WTC11 (cell line): ENCODE measurements at regions not wholly inside any gene's neighbourhood (a gene's known extent, or its start where the extent isn't known, plus 50 kb on each side); places are given as distances from the start of the nearest gene placed in this dataset.

Experiments
- ATAC-seq: fragments of 200-7000 bp; cut with Tn5 transposase; 2 replicates; pipeline ENCODE4 v1.10.0; 2021; ENCODE audit warnings: mild to moderate bottlenecking, moderate library complexity
- CTCF ChIA-PET: fragments of 300-600 bp; sonication (Branson Sonifier 250); formaldehyde crosslinking; loops from one replicate; lab custom pipeline; 2021; ENCODE audit warnings: antibody characterized with exemption; lab: Charles Lee
- POLR2A ChIA-PET: fragments of 350-600 bp; sonication (Branson Sonifier 250); formaldehyde crosslinking; loops from one replicate; lab custom pipeline; 2021; ENCODE audit warnings: antibody characterized with exemption; lab: Charles Lee
- DNase-seq: peaks from one replicate; pipeline ENCODE4 v3.0.0; 2021; ENCODE audit warnings: low spot score
- H3K27ac Mint-ChIP-seq: 2 replicates; pipeline ENCODE4 v1.8.0; 2021; ENCODE audit warnings: mixed read lengths
- H3K27me3 Mint-ChIP-seq: 2 replicates; pipeline ENCODE4 v1.8.0; 2021; ENCODE audit warnings: low read depth, mild to moderate bottlenecking, moderate library complexity, mixed read lengths
- H3K36me3 Mint-ChIP-seq: 2 replicates; pipeline ENCODE4 v1.8.0; 2021; ENCODE audit warnings: mixed read lengths
- H3K4me1 Mint-ChIP-seq: 2 replicates; pipeline ENCODE4 v1.8.0; 2022; ENCODE audit warnings: mixed read lengths
- H3K4me3 Mint-ChIP-seq: 2 replicates; pipeline ENCODE4 v1.8.0; 2021; ENCODE audit warnings: mild to moderate bottlenecking, moderate library complexity, mixed read lengths
- H3K9me3 Mint-ChIP-seq: 2 replicates; pipeline ENCODE4 v1.8.0; 2021; ENCODE audit warnings: mixed read lengths
- AFF4 ChIP-seq: sonication (generic); formaldehyde crosslinking; IDR thresholded peaks from 2 replicates; pipeline ENCODE4 v1.8.1; 2023; ENCODE audit warnings: mild to moderate bottlenecking, missing genetic modification reagents, borderline replicate concordance
- AR ChIP-seq: fragments of 250-450 bp; sonication (Bioruptor Pico); IDR thresholded peaks from 2 replicates; pipeline ENCODE4 v1.9.0; 2021; ENCODE audit warnings: mild to moderate bottlenecking
- CREB1 ChIP-seq: sonication (generic); formaldehyde crosslinking; IDR thresholded peaks from 2 replicates; pipeline ENCODE4 v1.8.0; 2023; ENCODE audit warnings: mild to moderate bottlenecking, missing genetic modification reagents
- GRHL2 ChIP-seq: fragments of 250-450 bp; sonication (Bioruptor Pico); IDR thresholded peaks from 2 replicates; pipeline ENCODE4 v1.8.0; 2022; ENCODE audit warnings: mild to moderate bottlenecking, moderate library complexity; ENCODE audit not compliant: insufficient replicate concordance, severe bottlenecking
- HMGA2 ChIP-seq: fragments of 250-450 bp; sonication (Bioruptor Pico); IDR thresholded peaks from 2 replicates; pipeline ENCODE4 v1.4.0; 2021; ENCODE audit warnings: mild to moderate bottlenecking, moderate library complexity
- IRF1 ChIP-seq: sonication (generic); formaldehyde crosslinking; IDR thresholded peaks from 2 replicates; pipeline ENCODE4 v1.8.0; 2023; ENCODE audit warnings: missing genetic modification reagents
- MXD4 ChIP-seq: fragments of 250-450 bp; sonication (Bioruptor Pico); IDR thresholded peaks from 2 replicates; pipeline ENCODE4 v1.8.0; 2021; ENCODE audit warnings: mild to moderate bottlenecking, moderate library complexity, borderline replicate concordance
- NFYB ChIP-seq: sonication (generic); formaldehyde crosslinking; conservative IDR thresholded peaks from 2 replicates; pipeline ENCODE4 v1.8.0; 2022; ENCODE audit warnings: low read depth, missing genetic modification reagents
- NR2C2 ChIP-seq: sonication (generic); formaldehyde crosslinking; IDR thresholded peaks from 2 replicates; pipeline ENCODE4 v1.8.0; 2022; ENCODE audit warnings: mild to moderate bottlenecking, missing genetic modification reagents
- PRRX2 ChIP-seq: fragments of 250-450 bp; sonication (Bioruptor Pico); IDR thresholded peaks from 2 replicates; pipeline ENCODE4 v1.8.0; 2021; ENCODE audit warnings: mild to moderate bottlenecking
- TEAD4 ChIP-seq: sonication (generic); formaldehyde crosslinking; IDR thresholded peaks from 2 replicates; pipeline ENCODE4 v1.8.0; 2022; ENCODE audit warnings: mild to moderate bottlenecking, missing genetic modification reagents
- USF2 ChIP-seq: sonication (generic); formaldehyde crosslinking; IDR thresholded peaks from 2 replicates; pipeline ENCODE4 v1.8.1; 2023; ENCODE audit warnings: mild to moderate bottlenecking, missing genetic modification reagents, moderate library complexity
- ZNF138 ChIP-seq: sonication (generic); formaldehyde crosslinking; conservative IDR thresholded peaks from 2 replicates; pipeline ENCODE4 v1.8.1; 2022; ENCODE audit warnings: mild to moderate bottlenecking, moderate library complexity, missing genetic modification reagents
- ZNF232 ChIP-seq: sonication (generic); formaldehyde crosslinking; IDR thresholded peaks from 2 replicates; pipeline ENCODE4 v1.8.0; 2022; ENCODE audit warnings: mild to moderate bottlenecking, missing genetic modification reagents
- ZNF263 ChIP-seq: sonication (generic); formaldehyde crosslinking; IDR thresholded peaks from 2 replicates; pipeline ENCODE4 v1.8.1; 2022; ENCODE audit warnings: low read depth, mild to moderate bottlenecking, moderate library complexity, missing genetic modification reagents
- ZNF281 ChIP-seq: sonication (generic); formaldehyde crosslinking; IDR thresholded peaks from 2 replicates; pipeline ENCODE4 v1.8.0; 2023; ENCODE audit warnings: mild to moderate bottlenecking, missing genetic modification reagents
- ZNF423 ChIP-seq: fragments of 250-450 bp; sonication (Bioruptor Pico); IDR thresholded peaks from 2 replicates; pipeline ENCODE4 v2.1.2; 2022; ENCODE audit warnings: mild to moderate bottlenecking, moderate library complexity
- TF ChIP-seq, protein P1 (sequence below): fragments of 250-450 bp; sonication (Bioruptor Pico); IDR thresholded peaks from 2 replicates; pipeline ENCODE4 v1.9.0; 2021; ENCODE audit warnings: mild to moderate bottlenecking
- TF ChIP-seq, protein P2 (sequence below): sonication (generic); formaldehyde crosslinking; conservative IDR thresholded peaks from 2 replicates; pipeline ENCODE4 v1.8.1; 2022; ENCODE audit warnings: mild to moderate bottlenecking, missing genetic modification reagents
- TF ChIP-seq, protein P3 (sequence below): sonication (generic); formaldehyde crosslinking; IDR thresholded peaks from 2 replicates; pipeline ENCODE4 v1.8.1; 2023; ENCODE audit warnings: mild to moderate bottlenecking, moderate library complexity, missing genetic modification reagents

GRCh38 chr7:139177696-139178095 lies 53.3 kb upstream of the UBN2 start:
- DNase-seq = no peak
- no peaks in the 10 kb centered on the region for H3K27me3 Mint-ChIP-seq
- no peak overlapping the region for H3K27ac Mint-ChIP-seq
- ChIA-PET POLR2A (no interaction called here), CTCF (no interaction called here)
- ATAC-seq = no peak
- peaks cover 46% of the 10 kb centered on the region for H3K4me1 Mint-ChIP-seq
- peaks cover 9% of the 10 kb centered on the region; the same call in 1 of the 2 replicates for H3K9me3 Mint-ChIP-seq
- TF ChIP-seq USF2 (CRISPR knock-in tag) (no peak), ZNF138 (CRISPR knock-in tag) (no peak), ZNF423 (CRISPR knock-in tag) (no peak), CREB1 (CRISPR knock-in tag) (no peak), TEAD4 (CRISPR knock-in tag) (no peak), MXD4 (CRISPR knock-in tag) (no peak), AFF4 (no peak), PRRX2 (no peak), NR2C2 (CRISPR knock-in tag) (no peak), IRF1 (no peak), HMGA2 (no peak), NFYB (no peak), AR (CRISPR knock-in tag) (no peak), ZNF263 (no peak), GRHL2 (no peak), ZNF281 (CRISPR knock-in tag) (no peak), ZNF232 (CRISPR knock-in tag) (no peak)
- TF ChIP-seq, protein P1, sequence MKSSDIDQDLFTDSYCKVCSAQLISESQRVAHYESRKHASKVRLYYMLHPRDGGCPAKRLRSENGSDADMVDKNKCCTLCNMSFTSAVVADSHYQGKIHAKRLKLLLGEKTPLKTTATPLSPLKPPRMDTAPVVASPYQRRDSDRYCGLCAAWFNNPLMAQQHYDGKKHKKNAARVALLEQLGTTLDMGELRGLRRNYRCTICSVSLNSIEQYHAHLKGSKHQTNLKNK = no peak
- TF ChIP-seq, protein P2, sequence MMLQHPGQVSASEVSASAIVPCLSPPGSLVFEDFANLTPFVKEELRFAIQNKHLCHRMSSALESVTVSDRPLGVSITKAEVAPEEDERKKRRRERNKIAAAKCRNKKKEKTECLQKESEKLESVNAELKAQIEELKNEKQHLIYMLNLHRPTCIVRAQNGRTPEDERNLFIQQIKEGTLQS = no peak
- TF ChIP-seq, protein P3, sequence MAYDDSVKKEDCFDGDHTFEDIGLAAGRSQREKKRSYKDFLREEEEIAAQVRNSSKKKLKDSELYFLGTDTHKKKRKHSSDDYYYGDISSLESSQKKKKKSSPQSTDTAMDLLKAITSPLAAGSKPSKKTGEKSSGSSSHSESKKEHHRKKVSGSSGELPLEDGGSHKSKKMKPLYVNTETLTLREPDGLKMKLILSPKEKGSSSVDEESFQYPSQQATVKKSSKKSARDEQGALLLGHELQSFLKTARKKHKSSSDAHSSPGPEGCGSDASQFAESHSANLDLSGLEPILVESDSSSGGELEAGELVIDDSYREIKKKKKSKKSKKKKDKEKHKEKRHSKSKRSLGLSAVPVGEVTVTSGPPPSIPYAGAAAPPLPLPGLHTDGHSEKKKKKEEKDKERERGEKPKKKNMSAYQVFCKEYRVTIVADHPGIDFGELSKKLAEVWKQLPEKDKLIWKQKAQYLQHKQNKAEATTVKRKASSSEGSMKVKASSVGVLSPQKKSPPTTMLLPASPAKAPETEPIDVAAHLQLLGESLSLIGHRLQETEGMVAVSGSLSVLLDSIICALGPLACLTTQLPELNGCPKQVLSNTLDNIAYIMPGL (CRISPR knock-in tag) = no peak
- peaks cover 12% of the 10 kb centered on the region for H3K36me3 Mint-ChIP-seq
- H3K4me3 Mint-ChIP-seq = no peak overlapping the region
